ENCODE measurements at regions not wholly inside any gene's neighbourhood (a gene's known extent, or its start where the extent isn't known, plus 50 kb on each side); places are given as distances from the start of the nearest gene placed in this dataset.

GRCh38 chr4:189029976-189030504, 890.8 kb downstream of the TRIML1 start:
- no peak for DNase-seq

- DNase-seq: peak; percentile 46
Observed at GRCh38 chr4:189032606-189033338, 893.5 kb downstream of the TRIML1 start.

GRCh38 chr4:189033801-189034347, 894.6 kb downstream of the TRIML1 start:
- DNase-seq: no peak

GRCh38 chr4:189035091-189035490, 895.9 kb downstream of the TRIML1 start:
- no peak for DNase-seq

GRCh38 chr4:189035654-189036053, 896.4 kb downstream of the TRIML1 start:
- no peak for DNase-seq

GRCh38 chr4:189036906-189037305, 897.7 kb downstream of the TRIML1 start:
- DNase-seq: no peak

GRCh38 chr4:189046642-189047041, 894.0 kb upstream of the FRG1 start:
- DNase-seq: no peak

GRCh38 chr4:189048119-189048518, 892.6 kb upstream of the FRG1 start:
- no peak for DNase-seq

- DNase-seq: no peak
Observed at GRCh38 chr4:189049682-189050081, 891.0 kb upstream of the FRG1 start.

GRCh38 chr4:189050643-189051042, 890.0 kb upstream of the FRG1 start:
- DNase-seq: no peak

- DNase-seq: no peak
Observed at GRCh38 chr4:189053621-189054020, 887.1 kb upstream of the FRG1 start.

GRCh38 chr4:189060104-189060503, 880.6 kb upstream of the FRG1 start:
- no peak for DNase-seq

- no peak for DNase-seq
Observed at GRCh38 chr4:189062047-189062820, 878.4 kb upstream of the FRG1 start.

GRCh38 chr4:189069772-189070171, 870.9 kb upstream of the FRG1 start:
- no peak for DNase-seq

GRCh38 chr4:189071241-189071640, 869.4 kb upstream of the FRG1 start:
- DNase-seq: no peak

GRCh38 chr4:189073739-189074138, 866.9 kb upstream of the FRG1 start:
- DNase-seq: no peak

GRCh38 chr4:189081826-189082225, 858.8 kb upstream of the FRG1 start:
- no peak for DNase-seq

- no peak for DNase-seq
Observed at GRCh38 chr4:189083769-189084168, 856.9 kb upstream of the FRG1 start.

- DNase-seq: no peak
Observed at GRCh38 chr4:189084671-189085070, 856.0 kb upstream of the FRG1 start.

- DNase-seq: no peak
Observed at GRCh38 chr4:189087971-189088370, 852.7 kb upstream of the FRG1 start.

- DNase-seq: no peak
Observed at GRCh38 chr4:189088780-189089179, 851.9 kb upstream of the FRG1 start.

- no peak for DNase-seq
Observed at GRCh38 chr4:189090174-189090814, 850.4 kb upstream of the FRG1 start.
